Fibroblast of pulmonary artery (primary cell): ENCODE measurements at regions not wholly inside any gene's neighbourhood (a gene's known extent, or its start where the extent isn't known, plus 50 kb on each side); places are given as distances from the start of the nearest gene placed in this dataset.

Experiments used
- DNase-seq: peaks from one replicate; pipeline ENCODE4 v3.0.0-alpha.2; 2010; ENCODE audit warnings: low read depth
- H3K4me3 ChIP-seq: replicated peaks from 2 replicates; pipeline ENCODE4 v1.5.1; 2011; ENCODE audit warnings: low read depth, mild to moderate bottlenecking, control low read depth, low read length, moderate library complexity
- TF ChIP-seq, protein P1 (sequence below): IDR thresholded peaks from 2 replicates; pipeline ENCODE4 v1.5.1; 2011; ENCODE audit warnings: mild to moderate bottlenecking, control low read depth, low read length, inconsistent platforms; ENCODE audit errors: missing control alignments

- TF ChIP-seq, protein P1, sequence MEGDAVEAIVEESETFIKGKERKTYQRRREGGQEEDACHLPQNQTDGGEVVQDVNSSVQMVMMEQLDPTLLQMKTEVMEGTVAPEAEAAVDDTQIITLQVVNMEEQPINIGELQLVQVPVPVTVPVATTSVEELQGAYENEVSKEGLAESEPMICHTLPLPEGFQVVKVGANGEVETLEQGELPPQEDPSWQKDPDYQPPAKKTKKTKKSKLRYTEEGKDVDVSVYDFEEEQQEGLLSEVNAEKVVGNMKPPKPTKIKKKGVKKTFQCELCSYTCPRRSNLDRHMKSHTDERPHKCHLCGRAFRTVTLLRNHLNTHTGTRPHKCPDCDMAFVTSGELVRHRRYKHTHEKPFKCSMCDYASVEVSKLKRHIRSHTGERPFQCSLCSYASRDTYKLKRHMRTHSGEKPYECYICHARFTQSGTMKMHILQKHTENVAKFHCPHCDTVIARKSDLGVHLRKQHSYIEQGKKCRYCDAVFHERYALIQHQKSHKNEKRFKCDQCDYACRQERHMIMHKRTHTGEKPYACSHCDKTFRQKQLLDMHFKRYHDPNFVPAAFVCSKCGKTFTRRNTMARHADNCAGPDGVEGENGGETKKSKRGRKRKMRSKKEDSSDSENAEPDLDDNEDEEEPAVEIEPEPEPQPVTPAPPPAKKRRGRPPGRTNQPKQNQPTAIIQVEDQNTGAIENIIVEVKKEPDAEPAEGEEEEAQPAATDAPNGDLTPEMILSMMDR: no peak
- no peak for DNase-seq
- H3K4me3 ChIP-seq: no peak overlapping the region
Measured at GRCh38 chrX:76228499-76228898, 55.6 kb downstream of the PBDC1 start.

- no peak for DNase-seq
- TF ChIP-seq, protein P1: no peak
- no peak overlapping the region for H3K4me3 ChIP-seq
Measured at GRCh38 chrX:76248901-76249300, 76.0 kb downstream of the PBDC1 start.

- DNase-seq: peak; percentile 55
- TF ChIP-seq, protein P1: peak; percentile 47
- H3K4me3 ChIP-seq: no peak overlapping the region
Measured at GRCh38 chrX:76253432-76253831, 80.6 kb downstream of the PBDC1 start.

- peak; percentile 64 for DNase-seq
- TF ChIP-seq, protein P1: peak; percentile 56
- H3K4me3 ChIP-seq: no peak overlapping the region
Measured at GRCh38 chrX:76279007-76279406, 106.1 kb downstream of the PBDC1 start.
